ENCODE measurements at regions not wholly inside any gene's neighbourhood (a gene's known extent, or its start where the extent isn't known, plus 50 kb on each side); places are given as distances from the start of the nearest gene placed in this dataset.

DNA sequence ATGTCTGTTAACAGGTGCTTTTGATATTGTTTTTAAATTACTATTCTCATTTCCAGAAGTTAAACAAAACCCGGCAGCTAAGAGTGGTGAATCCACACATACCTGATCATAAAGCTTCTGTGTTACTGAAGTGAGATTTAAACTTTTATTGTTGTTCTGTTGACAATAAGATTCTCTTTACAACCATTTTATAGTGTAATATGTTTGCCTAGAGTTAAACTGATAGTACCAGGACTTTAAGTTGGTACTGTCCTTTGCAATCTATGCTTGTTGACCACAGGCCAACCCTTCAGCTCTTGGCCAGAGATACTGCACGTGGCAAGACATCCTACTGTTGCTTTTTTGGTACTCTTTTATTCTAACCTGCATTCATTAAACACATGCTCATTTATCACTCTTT is 806.2 kb downstream of the MTRR start:
- DNase-seq, result no peak

DNA sequence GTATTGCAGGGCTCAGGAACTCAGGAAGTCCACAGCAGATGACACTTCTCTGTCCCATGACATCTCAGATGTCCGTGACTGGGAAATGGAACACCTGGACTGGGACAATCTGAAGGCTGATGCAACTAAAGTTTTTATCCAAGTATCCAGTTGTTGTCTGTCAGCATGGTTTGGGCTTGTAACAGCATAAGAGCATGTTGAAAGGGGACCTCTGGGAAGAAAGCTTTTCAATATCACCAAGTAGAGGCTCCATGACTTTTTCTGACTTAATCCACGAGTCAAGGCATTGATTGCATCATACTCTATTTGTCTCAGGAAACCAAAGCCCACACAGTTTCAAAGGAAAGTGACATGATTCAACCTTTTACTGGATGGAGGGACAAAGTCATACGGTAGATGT is 807.7 kb downstream of the MTRR start:
- no peak for DNase-seq

DNA sequence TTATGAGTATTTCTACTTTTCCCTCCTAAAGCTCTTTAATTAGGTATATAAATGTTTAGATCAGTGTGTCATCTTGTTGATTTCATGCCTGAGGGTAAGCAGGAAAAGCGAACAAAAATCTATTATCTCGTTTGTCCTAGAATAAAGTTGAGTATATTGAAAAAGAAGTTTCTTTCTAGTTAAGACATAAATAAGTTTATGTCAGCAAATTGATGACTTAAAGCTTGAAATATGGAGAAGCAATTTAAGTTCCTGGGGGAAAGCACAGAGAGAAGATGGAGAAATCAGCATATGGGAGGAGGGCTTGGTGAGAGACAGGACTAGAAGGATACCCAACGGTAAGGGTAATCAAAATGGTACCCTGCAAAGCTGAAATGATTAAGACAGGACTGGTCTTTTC is 813.4 kb downstream of the MTRR start:
- no peak for DNase-seq

- no peak for DNase-seq
These were observed 814.5 kb downstream of the MTRR start for GRCh38 chr5:8683496-8683895.

DNA sequence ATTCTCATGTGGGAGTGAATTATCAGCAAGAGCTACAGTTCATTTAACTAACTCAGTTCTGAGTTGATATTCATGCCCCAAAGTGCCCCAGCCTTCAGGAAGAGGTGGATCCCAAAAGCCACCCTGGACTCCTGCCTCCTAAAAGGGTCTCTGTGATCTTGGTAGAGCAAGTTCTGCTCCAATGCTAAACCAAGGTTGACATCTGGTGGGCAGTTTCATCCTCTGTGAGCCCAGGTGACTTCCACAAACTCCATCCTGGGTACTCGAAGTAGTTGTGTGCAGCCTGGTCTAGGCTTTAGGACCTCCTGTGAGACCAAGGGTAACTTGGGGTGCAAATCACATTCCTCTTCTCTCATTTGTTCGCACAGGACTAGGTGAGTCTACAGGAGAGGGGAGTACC is 816.8 kb downstream of the MTRR start:
- no peak for DNase-seq

DNA sequence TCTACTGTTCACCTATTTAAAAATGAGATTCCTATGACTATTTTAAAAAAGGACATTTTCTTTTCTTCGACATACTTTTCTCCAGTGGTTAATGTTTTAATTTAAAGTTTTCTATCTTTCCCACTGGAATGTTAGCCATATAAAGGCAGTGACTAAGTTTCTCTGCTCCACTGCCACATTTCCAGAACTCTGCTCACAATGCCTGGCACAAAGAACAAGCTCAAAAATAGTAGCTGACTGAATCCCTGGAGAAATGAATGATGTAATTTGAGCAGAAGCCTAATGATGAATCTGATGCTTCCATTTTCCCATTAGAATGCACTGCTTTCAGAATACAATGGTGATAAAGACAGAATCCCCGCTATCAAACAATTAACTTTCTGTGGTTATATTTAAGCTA is 817.8 kb downstream of the MTRR start:
- DNase-seq, result no peak

- DNase-seq, result no peak
These were observed 820.8 kb downstream of the MTRR start for GRCh38 chr5:8689773-8690172.

- no peak for DNase-seq
These were observed 822.3 kb downstream of the MTRR start for GRCh38 chr5:8691221-8691620.

DNA sequence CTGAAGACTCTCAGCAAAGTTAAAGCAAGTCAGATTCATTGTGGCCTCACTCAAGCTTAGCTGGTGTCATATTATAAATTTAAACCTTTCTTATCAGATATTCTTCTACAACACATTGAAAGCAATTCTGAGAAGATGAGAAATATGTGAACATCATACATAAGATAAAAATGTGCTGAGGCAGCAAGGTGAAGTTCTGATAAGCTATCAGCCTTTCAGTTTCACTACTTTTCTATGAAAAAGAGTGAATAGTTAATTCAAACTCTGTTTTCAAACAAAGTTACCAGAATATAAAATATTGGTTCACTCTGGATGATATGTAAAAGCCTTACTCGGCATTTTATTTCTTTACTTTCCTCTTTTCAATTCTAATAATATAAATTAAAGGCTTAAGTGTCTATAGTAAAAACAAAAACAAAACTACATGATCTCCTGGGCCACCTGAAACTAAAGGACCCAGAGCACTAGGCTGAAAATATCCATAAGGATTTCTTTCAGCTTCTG is 824.4 kb downstream of the MTRR start:
- no peak for DNase-seq

- no peak for DNase-seq
These were observed 825.6 kb downstream of the MTRR start for GRCh38 chr5:8694545-8694944.

DNA sequence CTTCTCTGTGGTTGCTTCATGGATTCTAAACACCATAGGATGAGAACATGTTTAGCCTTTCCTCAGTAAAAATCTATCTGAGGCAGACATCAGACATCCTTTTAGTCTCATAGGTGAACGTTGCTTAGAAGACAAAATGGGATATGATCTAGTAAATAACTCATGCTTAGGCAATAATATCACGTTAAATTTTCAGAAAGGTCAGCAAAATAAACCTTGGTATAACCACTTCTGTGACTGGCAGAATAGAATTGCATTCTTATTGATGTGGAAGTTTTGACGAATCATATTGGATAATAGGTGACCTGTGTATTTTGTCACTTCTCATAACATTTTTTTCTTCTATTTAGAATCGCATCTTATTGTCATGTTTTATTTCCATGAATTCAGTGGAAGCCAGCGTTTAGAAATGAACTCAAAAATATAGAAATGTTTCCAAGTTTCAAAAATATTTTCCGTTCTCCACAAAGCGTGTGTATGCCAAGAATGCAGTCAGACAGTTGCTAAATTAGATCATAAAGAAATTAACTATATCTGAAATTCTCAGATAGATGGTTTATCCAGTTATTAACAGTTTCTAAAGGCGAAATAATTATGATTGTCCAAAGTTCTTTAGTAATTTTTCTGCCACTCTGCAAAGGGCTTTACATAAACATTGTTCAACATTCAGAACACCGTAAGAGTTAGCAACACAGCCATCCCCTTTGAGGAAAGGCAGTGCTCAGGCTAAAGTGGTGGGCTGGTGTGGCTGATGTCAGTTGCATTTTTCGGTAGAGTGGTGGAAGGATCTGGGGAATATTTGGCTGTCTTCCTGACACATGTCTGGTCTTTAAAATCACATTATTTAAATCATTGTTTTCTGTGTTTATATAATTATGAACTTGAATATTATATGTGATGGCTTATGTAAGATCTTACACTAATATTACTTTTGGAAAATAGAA is 827.2 kb downstream of the MTRR start:
- no peak for DNase-seq

GRCh38 chr5:8700222-8700621 is 831.3 kb downstream of the MTRR start:
- DNase-seq, result no peak

DNA sequence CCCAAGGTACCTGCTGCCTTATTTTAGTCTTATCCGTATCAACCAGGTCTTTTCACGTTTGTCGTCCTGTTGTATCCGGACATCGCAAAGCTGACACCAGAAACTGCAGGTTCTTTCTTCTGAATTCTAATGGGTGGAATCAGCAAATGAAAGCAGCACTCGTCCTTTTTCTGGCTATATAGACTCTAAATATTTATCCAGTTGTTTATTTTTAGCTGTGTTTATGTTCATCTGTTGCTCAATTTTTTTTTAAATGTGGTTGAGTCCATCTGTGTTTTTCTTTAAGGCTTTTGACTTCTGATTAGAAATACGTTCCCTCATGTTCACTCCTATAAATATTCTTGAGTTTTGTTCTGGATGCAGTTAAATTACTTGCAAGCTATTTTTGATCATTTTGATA is 831.7 kb downstream of the MTRR start:
- no peak for DNase-seq

GRCh38 chr5:8701251-8701650 is 832.3 kb downstream of the MTRR start:
- no peak for DNase-seq

- no peak for DNase-seq
These were observed 835.4 kb downstream of the SEMA5A start for GRCh38 chr5:8710426-8710930.

DNA sequence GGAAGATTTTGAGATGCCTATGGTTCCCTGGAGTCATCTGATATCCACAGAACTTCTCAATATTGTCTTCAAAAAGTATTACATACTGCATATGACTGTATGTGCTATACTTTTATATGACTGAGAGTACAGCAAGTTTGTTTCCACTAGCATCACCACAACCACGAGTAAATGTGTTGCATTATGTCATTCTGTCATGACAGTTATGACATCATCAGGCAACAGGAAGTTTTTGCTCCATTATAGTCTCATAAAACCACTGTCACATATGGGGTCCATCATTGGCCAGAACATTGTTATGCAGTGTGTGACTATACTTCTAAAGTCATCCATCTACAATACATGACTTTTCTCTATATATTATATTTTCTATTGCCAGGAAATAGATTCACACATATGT is 831.7 kb downstream of the SEMA5A start:
- no peak for DNase-seq

DNA sequence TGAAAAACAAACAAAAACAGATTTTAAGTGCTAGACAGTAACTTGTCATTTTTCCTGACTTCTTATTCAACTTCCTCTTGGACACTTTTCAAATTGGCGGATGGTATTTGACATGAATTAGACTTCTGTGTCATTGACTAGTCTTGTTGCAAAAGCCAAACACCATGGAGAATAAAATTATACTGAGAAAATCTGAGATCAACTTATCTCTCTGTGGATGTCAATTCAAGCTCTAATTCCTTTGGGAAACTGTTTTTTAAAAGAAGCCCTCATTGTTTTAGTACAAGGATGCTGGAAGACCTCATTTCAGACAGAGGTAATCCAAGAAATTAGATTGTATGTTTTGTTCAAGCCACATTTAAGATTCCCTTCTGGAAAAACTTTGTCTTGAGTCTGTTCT is 831.0 kb downstream of the SEMA5A start:
- no peak for DNase-seq

DNA sequence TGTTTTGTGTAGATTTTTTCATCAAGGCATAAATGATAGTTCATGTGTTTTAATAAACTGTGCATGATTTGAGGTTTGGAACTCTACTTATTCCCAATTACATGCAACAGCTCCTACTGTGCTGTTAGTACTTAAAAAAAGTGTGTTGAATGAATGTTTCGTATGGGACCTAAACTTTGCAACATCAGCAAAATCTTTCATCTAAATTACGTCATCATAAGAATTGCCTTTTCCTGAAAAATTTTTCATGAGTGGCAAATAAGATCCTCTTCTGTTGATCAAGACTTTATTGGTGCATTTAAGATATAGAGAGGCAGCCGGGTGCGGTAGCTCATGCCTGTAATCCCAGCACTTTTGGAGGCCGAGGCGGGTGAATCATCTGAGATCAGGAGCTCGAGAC is 826.1 kb downstream of the SEMA5A start:
- DNase-seq, result no peak

DNA sequence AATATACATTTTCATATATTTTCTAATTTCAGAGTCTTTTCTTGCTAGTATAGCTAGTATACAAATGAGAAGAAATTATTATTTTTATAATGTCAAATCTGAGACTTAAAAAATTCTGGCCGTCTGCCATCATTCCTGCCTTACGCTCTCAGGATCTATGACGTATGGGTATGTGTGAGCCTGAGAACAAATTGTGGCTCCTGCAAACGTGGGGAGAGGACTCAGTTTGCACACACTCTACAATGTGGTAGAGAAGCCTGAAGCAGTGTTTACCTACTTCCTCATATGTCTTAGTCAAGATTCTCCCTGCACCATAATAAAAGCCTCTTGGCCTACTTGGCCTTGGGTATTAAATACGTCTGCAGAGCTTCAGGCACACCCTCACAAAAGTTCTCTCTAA is 825.4 kb downstream of the SEMA5A start:
- DNase-seq, result no peak

GRCh38 chr5:8721536-8721935 is 824.3 kb downstream of the SEMA5A start:
- no peak for DNase-seq

DNA sequence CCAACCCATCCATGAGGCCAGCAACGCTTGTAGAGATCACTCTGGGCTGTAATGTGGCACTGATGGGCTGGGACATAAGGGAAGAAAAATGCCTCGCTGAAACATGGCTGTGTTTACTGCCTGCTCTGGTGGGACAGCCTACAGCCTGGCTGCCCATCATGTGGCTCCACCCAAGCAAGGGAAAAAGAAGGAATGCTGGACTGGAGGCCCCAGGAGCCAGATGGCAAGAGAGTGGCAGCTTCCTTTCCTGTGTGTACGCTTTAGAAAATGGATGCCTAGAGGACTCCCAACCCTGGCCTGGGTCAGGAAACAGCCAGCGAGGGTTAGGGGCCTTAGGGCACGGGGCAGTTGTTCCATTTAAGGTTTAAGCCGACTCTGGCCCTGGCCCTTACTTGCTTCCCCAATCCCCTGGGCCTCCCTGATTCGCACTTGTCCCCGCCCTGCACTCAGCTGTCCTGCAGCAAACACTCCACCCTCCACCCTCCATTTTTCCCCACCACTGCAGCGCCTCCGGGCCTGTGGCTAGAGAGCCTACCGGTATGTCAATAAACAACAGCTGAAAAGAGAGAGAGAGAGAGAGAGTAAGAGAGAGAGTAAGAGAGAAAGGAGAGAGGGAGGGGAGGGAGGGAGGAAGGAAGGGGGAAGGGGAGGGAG is 819.4 kb downstream of the SEMA5A start:
- no peak for DNase-seq

- DNase-seq, result no peak
These were observed 818.5 kb downstream of the SEMA5A start for GRCh38 chr5:8727396-8727795.

DNA sequence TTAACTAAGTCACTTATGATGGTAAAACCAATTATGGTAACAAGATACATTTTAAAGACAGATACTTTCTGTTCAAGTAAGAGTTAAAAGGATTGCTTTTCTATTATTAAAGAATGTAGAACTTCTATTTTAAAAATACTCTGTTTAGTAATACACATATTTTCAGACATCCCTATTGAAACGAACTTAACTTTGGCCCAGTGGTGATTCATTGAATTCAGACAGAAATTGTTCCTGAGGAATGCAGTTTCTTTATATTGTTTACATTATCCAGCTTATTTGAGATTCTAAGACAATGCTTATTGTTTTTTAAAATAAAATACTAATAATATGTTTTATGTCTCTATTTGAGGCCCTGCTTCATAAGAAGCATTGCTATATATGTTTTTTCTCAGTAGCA is 816.4 kb downstream of the SEMA5A start:
- DNase-seq, result no peak

DNA sequence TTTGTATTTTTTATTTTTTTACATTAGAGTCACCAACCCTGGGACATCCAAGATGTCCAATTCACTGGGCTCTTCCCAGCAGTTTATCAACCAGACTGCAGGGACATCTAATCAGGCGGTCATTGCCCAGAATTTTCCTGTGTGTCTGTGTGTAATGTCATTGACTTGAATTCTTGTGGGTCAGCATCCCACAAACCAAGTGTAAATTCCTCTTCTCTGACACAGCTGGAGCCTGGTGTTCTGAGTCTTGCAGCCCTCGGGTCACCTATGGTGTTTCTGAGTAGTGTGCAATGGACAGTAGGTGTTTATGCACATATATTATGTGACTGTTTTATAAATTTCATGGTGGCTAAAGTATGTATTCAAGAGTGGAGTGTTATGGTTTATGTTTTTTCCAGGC is 815.7 kb downstream of the SEMA5A start:
- DNase-seq, result no peak

Data from activated CD4-positive, alpha-beta T cell treated with anti-CD3 and anti-CD28 coated beads, Interleukin-2, amount 50 U/mL, for 1 hour (primary cell).